Heart right ventricle (tissue), 16 donors: ENCODE measurements at regions not wholly inside any gene's neighbourhood (a gene's known extent, or its start where the extent isn't known, plus 50 kb on each side); places are given as distances from the start of the nearest gene placed in this dataset.

Experiments
- ATAC-seq, 8 donors: fragments of 200-7000 bp; cut with Tn5 transposase; one replicate each; pipeline ENCODE4 v1.9.1; 2020; ENCODE audit warnings: mild to moderate bottlenecking in 8 of 8, moderate library complexity in 8 of 8, moderate number of reproducible peaks in 1 of 8
- DNase-seq, 2 donors: peaks; one replicate each; pipeline ENCODE4 v3.0.0-alpha.2; 2020
- H3K27ac ChIP-seq, 10 donors: fragments of 200-600 bp; sonication (generic) in 2 of 10; one replicate each; pipeline versions ENCODE4 v1.5.0 to v1.8.0; 2020 to 2022; ENCODE audit warnings: mild to moderate bottlenecking in 3 of 10
- H3K27me3 ChIP-seq, 7 donors: fragments of 200-600 bp; one replicate each; pipeline ENCODE4 v1.8.0; 2021 to 2022; ENCODE audit warnings: mild to moderate bottlenecking in 2 of 7
- H3K36me3 ChIP-seq, 9 donors: fragments of 200-600 bp; sonication (generic) in 1 of 9; one replicate each; pipeline versions ENCODE4 v1.5.0 to v1.8.0; 2020 to 2022; ENCODE audit warnings: mild to moderate bottlenecking in 2 of 9
- H3K4me1 ChIP-seq, 9 donors: fragments of 200-600 bp; sonication (generic) in 1 of 9; one replicate each; pipeline versions ENCODE4 v1.5.0 to v1.8.0; 2020 to 2022; ENCODE audit warnings: mild to moderate bottlenecking in 4 of 9
- H3K4me3 ChIP-seq, 10 donors: fragments of 200-600 bp; sonication (generic) in 2 of 10; one replicate each; pipeline versions ENCODE4 v1.5.0 to v1.8.0; 2020 to 2022; ENCODE audit warnings: mild to moderate bottlenecking in 7 of 10, moderate library complexity in 2 of 10
- H3K9me3 ChIP-seq, 11 donors: fragments of 200-600 bp in 10 of 11; sonication (generic) in 2 of 11; one replicate each; pipeline versions ENCODE4 v1.5.0 to v1.8.0; 2013 to 2022; ENCODE audit warnings: mild to moderate bottlenecking in 2 of 11, control low read depth in 1 of 11, moderate library complexity in 1 of 11
- CTCF ChIP-seq, 9 donors: fragments of 200-600 bp; sonication (generic) in 2 of 9; IDR thresholded peaks; one replicate each; pipeline versions ENCODE4 v1.5.0 to v1.8.0; 2021 to 2022; ENCODE audit warnings: antibody characterized with exemption in 9 of 9, mild to moderate bottlenecking in 5 of 9, moderate library complexity in 1 of 9
- WGBS, 2 donors: extraction: QIAGEN DNeasy Blood & Tissue Kit; methylation state at CpG; one replicate each; pipeline ENCODE4 v1.1.7; 2013; ENCODE audit warnings: inconsistent platforms in 1 of 2; 5-methylcytosine and 5-hydroxymethylcytosine counted together
- intact Hi-C, 10 donors: fragments of 100-400 bp; cut with DNase I; formaldehyde crosslinking; loops; one replicate each; pipeline versions ENCODE4 v1.11.1 to v1.14.2; 2022
- donor health status: Arrhythmogenic right ventricular cardiomyopathy.
- donor health status: ischemic (EF 13 %, LVEDD 7.1; RV severe dilation, severe dysfunction).
- donor health status: healthy with polysubstance abuse.
- donor health status: DM: no; HTN: yes; CAD: no.
- donor health status: DM: no; HTN: no; CAD: no.
- donor health status: ischemic (EF 25% LVEDD 6.9; RV normal size, moderate dysfunction).
- donor health status: ischemic (EF 25% LVEDD 5.7; RV mildly dilated, moderate dysfunction).
- donor health status: healthy.
- donor health status: DM: yes; HTN: yes; CAD: no.
- donor health status: Ischemic cardiomyopathy.
- donor health status: ischemic (EF 35%, LVEDD 5.7; RV mildly dilated, moderate dysfunction).
- donor health status: nonischemic (EF 11% LVEDD 7.7; RV severe dilation, severe dysfunction).
- donor health status: DM: yes; HTN: yes; CAD: no.
- donor health status: PGD.
- donor health status: ischemic (EF 29% LVEDD 5.4; RV normal size, mild dysfunction).
- donor health status: nonischemic (EF 23%, LVEDD 6.1; RV moderate dilation, normal function).

DNA sequence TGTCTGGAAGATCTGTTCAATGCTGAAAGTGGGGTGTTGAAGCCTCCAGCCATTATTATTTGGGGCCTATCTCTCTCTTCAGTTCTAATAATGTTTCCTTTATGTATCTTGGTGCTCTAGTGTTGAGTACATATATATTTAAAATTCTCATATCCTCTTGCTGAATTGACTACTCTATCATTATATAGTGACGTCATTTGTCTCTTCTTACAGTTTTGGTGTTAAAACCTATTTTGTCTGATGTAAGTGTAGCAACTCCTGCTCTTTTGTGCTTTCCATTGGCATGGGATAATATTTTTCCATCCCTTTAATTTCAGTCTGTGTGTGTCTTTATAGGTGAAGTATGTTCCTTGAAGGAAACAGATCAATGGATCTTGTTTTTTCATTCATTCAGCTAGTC, 446.0 kb downstream of the FAM47A start:
- Histone ChIP-seq H3K9me3 (peaks cover 0 to 13% (median 0%) of the 10 kb centered on the region in 11 donors), H3K4me1 (no peaks in the 10 kb centered on the region), H3K36me3 (no peaks in the 10 kb centered on the region), H3K27me3 (no peaks in the 10 kb centered on the region), H3K27ac (no peak overlapping the region), H3K4me3 (no peak overlapping the region)
- no peak for ATAC-seq
- DNase-seq = no peak
- WGBS, 2 donors = 56 to 76% methylated on average over 1 of the region's 1 CpG
- intact Hi-C loops = no loop called here
- no peak for TF ChIP-seq CTCF (IDR thresholded peaks at IDR 0.05)
